Stromal cell of bone marrow (primary cell): ENCODE measurements at regions not wholly inside any gene's neighbourhood (a gene's known extent, or its start where the extent isn't known, plus 50 kb on each side); places are given as distances from the start of the nearest gene placed in this dataset.

Experiments
- DNase-seq: peaks from one replicate; pipeline ENCODE4 v3.0.0-alpha.2; 2012; ENCODE audit warnings: low read depth

GRCh38 chr2:6664332-6665061, 201.2 kb downstream of the CMPK2 start:
- DNase-seq = no peak

DNA sequence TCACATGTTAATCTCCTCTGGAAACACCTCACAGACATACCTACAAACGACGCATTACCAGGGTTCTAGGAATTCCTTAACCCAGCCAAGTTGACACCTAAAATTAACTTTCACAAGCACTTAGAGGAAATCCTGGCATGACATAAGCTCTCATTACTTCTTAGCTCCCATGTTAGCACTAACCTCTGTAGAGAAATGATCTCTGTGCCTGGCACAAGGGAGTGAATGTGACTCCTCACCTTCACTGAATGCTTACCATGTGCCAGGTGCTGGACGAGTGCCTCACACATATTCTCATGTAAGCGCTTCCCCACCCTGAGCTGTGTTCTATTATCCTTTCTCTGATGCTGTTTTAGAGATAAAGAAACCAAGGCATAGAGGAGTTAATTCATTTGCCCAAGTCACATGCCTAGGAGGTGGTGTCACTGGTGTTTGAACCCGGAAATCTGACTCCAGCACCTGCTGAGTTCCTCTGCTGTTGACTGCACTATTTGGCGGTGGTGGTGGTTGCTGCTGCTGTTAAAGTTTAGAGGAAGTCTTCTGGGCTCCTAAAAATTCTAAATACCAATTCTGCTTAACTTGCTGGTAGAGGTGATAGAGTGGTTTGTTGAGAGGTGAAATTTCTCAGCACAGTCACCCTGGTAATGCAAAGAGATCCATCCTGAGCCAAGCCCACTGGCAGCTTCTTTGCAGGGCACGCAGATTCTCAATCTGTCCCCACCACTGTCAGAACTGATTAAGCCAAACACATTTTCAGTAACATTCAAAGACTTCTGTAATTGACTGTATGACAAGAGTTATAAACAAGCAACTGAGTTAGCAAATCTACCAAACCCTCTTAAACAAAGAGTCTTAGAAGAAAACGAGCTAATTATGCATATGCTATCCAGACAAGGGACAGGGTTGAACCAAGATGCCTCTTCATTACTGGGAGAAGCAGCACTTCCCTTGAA, 200.3 kb downstream of the CMPK2 start:
- no peak for DNase-seq

GRCh38 chr2:6667326-6667725, 198.4 kb downstream of the CMPK2 start:
- DNase-seq = no peak

- DNase-seq = no peak
These were observed 193.8 kb downstream of the CMPK2 start for GRCh38 chr2:6671913-6672312.

DNA sequence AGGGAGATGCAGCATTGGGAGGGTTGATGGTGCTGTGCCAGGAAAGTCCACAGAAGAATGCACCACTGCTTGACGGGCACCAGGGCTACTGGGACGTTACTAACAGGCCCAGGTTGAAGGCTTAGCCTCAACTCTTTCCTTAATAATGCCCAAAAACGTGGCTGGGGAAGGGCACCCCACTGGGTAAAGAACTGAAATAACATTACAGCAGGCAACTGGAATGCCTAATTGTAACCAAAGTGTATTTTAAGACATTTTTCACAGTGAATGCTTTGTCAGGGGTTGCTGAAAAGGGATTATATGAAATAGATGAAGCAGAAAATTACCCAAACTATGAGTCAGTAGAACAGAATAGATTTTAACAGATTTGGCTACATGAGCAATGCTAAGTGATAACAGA, 191.3 kb downstream of the CMPK2 start:
- no peak for DNase-seq

GRCh38 chr2:6675791-6676190, 189.9 kb downstream of the CMPK2 start:
- no peak for DNase-seq

DNA sequence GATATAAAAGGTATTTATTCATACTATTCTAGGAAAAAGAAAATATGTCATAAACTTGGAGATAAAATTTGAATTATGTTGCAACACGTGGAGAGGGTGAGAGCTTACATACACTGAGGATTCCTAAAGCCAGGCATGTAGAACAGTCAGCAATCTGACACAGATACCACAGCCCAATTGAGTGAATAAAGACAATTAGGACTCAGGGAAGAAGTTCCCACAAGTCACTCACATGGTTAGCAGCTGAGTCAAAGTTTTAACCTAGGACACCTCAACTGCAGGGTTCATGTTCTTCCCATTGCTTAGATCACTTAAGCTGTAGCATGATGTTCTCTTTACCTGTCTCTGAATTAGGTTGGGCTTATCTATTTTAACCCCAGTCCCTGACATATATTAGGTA, 189.5 kb downstream of the CMPK2 start:
- no peak for DNase-seq

- no peak for DNase-seq
These were observed 188.9 kb downstream of the CMPK2 start for GRCh38 chr2:6676776-6677175.

DNA sequence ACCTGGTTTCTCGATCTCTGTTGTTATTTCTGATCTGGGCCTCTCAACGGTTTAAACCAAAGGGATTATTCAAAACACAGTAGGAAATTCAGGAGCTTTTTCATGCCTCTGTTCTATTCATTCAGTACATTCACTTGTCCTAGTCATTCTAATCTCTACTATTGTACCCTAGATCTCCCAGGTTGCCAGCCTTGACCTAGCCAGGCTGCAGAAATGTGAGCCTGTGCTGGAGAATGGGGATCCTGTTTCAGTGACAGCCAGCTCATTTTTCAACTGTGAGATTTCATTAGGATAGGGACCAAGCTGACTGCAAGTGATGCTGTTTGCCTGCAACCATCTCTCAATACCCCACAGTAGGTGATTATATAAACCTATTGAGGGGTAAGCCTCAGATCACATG, 186.2 kb downstream of the CMPK2 start:
- no peak for DNase-seq

GRCh38 chr2:6683516-6683915, 182.2 kb downstream of the CMPK2 start:
- DNase-seq = no peak

DNA sequence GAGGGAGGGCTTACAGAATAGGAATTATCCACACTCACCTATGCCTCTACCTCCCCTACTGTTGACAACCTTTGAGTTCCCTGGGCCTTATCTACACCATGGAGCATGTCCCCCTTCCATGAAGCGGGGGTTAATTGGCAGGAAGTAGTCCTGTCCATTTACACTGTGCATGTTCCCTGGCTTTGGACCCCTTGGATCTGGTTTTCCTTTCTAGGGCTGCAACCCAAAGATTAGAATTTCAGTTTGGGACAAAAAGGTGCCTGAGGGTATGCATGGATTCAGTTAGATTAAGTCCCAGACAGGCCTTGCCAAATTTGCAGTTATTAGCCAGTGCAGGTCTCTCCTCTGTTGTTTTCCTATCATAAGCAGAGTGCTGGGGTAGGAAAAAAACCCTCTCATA, 180.3 kb downstream of the CMPK2 start:
- DNase-seq = no peak

GRCh38 chr2:6692056-6692455, 173.7 kb downstream of the CMPK2 start:
- no peak for DNase-seq

DNA sequence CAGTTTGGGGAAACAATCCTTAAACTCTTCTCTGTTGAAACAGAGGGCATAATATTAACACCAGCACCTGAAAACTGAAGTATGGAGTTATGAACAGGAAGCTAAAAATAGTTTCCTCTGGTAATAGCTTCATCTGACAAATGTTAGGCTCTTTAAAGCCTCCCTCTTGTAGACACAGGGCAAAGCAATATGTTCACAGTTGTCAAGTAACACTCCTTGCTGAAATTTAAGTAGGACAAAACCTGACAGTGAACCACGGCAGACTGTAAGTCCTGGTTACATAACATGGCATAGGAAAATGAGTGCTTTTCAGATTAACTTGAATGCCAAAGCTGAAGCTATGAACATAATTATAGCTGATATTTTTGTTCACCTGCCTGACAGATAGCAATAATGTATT, 172.9 kb downstream of the CMPK2 start:
- DNase-seq = no peak

GRCh38 chr2:6694555-6694954, 171.2 kb downstream of the CMPK2 start:
- DNase-seq = no peak

GRCh38 chr2:6700335-6700734, 165.4 kb downstream of the CMPK2 start:
- no peak for DNase-seq

- DNase-seq = no peak
These were observed 161.6 kb downstream of the CMPK2 start for GRCh38 chr2:6704077-6704476.

- DNase-seq = no peak
These were observed 144.3 kb downstream of the CMPK2 start for GRCh38 chr2:6721395-6721794.

- DNase-seq = no peak
These were observed 143.1 kb downstream of the CMPK2 start for GRCh38 chr2:6722574-6722973.

GRCh38 chr2:6723865-6724604, 141.7 kb downstream of the CMPK2 start:
- no peak for DNase-seq

GRCh38 chr2:6724605-6725140, 141.0 kb downstream of the CMPK2 start:
- no peak for DNase-seq

DNA sequence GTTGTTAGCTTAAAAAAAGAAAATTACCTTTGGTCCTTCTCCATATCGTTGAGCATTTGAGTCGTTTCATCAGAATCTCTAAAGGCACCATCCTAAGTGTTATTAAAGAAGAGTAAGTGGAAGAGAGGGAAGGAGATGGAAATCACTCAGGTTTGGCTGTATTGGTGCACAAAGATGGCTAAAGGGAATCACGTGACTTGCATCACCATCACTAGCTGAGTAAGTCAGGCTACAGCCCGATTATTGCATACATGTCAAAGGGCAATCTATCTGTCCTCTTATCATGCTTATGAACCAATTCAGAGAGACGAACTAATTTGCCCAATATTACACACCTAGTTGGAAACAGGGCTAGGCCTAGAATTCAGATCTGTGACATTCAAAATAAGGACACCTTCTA, 137.6 kb downstream of the CMPK2 start:
- DNase-seq = no peak

DNA sequence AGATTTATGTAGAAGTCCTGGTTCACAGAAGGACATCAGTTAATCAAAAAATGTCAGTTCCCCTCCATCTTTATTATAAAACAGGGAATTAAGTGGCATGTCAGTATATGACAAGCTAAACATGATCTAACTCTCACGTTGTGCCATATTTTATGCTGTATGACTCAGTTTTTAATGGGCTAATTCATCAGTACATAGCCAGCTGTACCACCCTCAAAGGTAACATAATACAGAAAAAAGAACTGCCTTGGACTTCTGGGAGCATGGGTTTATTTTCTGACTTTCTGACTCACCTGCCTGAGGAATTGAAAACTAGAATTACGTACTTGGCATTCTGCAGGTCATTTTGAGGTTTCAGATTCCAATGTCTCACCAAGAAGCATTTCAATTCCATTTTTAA, 135.7 kb downstream of the CMPK2 start:
- no peak for DNase-seq
